DND-41 (cell line): ENCODE measurements at regions not wholly inside any gene's neighbourhood (a gene's known extent, or its start where the extent isn't known, plus 50 kb on each side); places are given as distances from the start of the nearest gene placed in this dataset.

Experiments
- ATAC-seq: fragments of 200-7000 bp; cut with Tn5 transposase; 3 replicates; pipeline ENCODE4 v1.9.1; 2021; ENCODE audit warnings: low read depth; ENCODE audit not compliant: insufficient read depth
- DNase-seq: peaks from one replicate; pipeline ENCODE4 v3.0.0-alpha.2; 2020
- H2AFZ ChIP-seq: 2 replicates; pipeline ENCODE4 v1.6.0; 2012; ENCODE audit warnings: low read depth, low read length
- H3K27ac ChIP-seq: 2 replicates; pipeline ENCODE4 v1.5.1; 2012; ENCODE audit warnings: low read length, inconsistent platforms
- H3K27me3 ChIP-seq: fragments of 200-600 bp; sonication (generic); 2 replicates; pipeline ENCODE4 v1.6.0; 2012; ENCODE audit warnings: low read length, mild to moderate bottlenecking, inconsistent platforms; ENCODE audit not compliant: insufficient read depth, poor library complexity
- H3K36me3 ChIP-seq: 2 replicates; pipeline ENCODE4 v1.5.1; 2012; ENCODE audit warnings: low read length, inconsistent platforms; ENCODE audit not compliant: insufficient read depth
- H3K4me1 ChIP-seq: 2 replicates; pipeline ENCODE4 v1.5.1; 2012; ENCODE audit warnings: mild to moderate bottlenecking, low read length; ENCODE audit not compliant: insufficient read depth
- H3K4me2 ChIP-seq: 2 replicates; pipeline ENCODE4 v1.6.0; 2012; ENCODE audit warnings: mild to moderate bottlenecking, moderate library complexity, low read length, inconsistent platforms; ENCODE audit not compliant: insufficient read depth
- H3K4me3 ChIP-seq, 2 experiments: fragments of 200-600 bp in 1 of 2; shearing (Covaris generic) in 1 of 2; 2 replicates each; pipeline ENCODE4 v1.5.1; 2012 to 2016; ENCODE audit warnings: inconsistent platforms in 2 of 2, low read length in 2 of 2, mild to moderate bottlenecking in 2 of 2, low read depth in 1 of 2, moderate library complexity in 1 of 2
- H3K79me2 ChIP-seq: 2 replicates; pipeline ENCODE4 v1.6.0; 2012; ENCODE audit warnings: low read length, inconsistent platforms; ENCODE audit not compliant: insufficient read depth
- H3K9ac ChIP-seq: 2 replicates; pipeline ENCODE4 v1.6.0; 2012; ENCODE audit warnings: low read depth, mild to moderate bottlenecking, inconsistent platforms, low read length, moderate library complexity
- H3K9me3 ChIP-seq: 2 replicates; pipeline ENCODE4 v1.5.1; 2012; ENCODE audit warnings: low read length, moderate library complexity, mild to moderate bottlenecking, inconsistent platforms; ENCODE audit not compliant: insufficient read depth, severe bottlenecking
- H4K20me1 ChIP-seq: 2 replicates; pipeline ENCODE4 v1.6.0; 2012; ENCODE audit warnings: low read length; ENCODE audit not compliant: insufficient read depth
- EZH2 ChIP-seq: IDR thresholded peaks from 3 replicates; pipeline ENCODE4 v1.6.1; 2012; ENCODE audit warnings: borderline replicate concordance, low read depth, mild to moderate bottlenecking, moderate library complexity, low read length, inconsistent platforms; ENCODE audit not compliant: severe bottlenecking
- TF ChIP-seq, protein P1 (sequence below): IDR thresholded peaks from 2 replicates; pipeline ENCODE4 v1.5.1; 2012; ENCODE audit warnings: borderline replicate concordance, low read length, moderate library complexity, mild to moderate bottlenecking; ENCODE audit not compliant: poor library complexity, severe bottlenecking; ENCODE audit errors: extremely low read depth

GRCh38 chr6:90645634-90646033 is 58.8 kb upstream of the MAP3K7 start:
- Histone ChIP-seq H4K20me1 (no peaks in the 10 kb centered on the region), H3K36me3 (no peaks in the 10 kb centered on the region), H3K9me3 (no peaks in the 10 kb centered on the region), H3K9ac (no peak overlapping the region), H3K79me2 (no peaks in the 10 kb centered on the region), H3K4me1 (peaks cover 32% of the 10 kb centered on the region), H3K4me3 (no peak overlapping the region), H3K27ac (no peak overlapping the region), H3K4me2 (no peak overlapping the region), H2AFZ (no peak overlapping the region), H3K27me3 (no peaks in the 10 kb centered on the region)
- DNase-seq (no peak), ATAC-seq (no peak)
- no peak for TF ChIP-seq EZH2
- TF ChIP-seq, protein P1, sequence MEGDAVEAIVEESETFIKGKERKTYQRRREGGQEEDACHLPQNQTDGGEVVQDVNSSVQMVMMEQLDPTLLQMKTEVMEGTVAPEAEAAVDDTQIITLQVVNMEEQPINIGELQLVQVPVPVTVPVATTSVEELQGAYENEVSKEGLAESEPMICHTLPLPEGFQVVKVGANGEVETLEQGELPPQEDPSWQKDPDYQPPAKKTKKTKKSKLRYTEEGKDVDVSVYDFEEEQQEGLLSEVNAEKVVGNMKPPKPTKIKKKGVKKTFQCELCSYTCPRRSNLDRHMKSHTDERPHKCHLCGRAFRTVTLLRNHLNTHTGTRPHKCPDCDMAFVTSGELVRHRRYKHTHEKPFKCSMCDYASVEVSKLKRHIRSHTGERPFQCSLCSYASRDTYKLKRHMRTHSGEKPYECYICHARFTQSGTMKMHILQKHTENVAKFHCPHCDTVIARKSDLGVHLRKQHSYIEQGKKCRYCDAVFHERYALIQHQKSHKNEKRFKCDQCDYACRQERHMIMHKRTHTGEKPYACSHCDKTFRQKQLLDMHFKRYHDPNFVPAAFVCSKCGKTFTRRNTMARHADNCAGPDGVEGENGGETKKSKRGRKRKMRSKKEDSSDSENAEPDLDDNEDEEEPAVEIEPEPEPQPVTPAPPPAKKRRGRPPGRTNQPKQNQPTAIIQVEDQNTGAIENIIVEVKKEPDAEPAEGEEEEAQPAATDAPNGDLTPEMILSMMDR: no peak

- H3K9ac ChIP-seq: no peak overlapping the region
- peaks cover 21% of the 10 kb centered on the region for H3K4me1 ChIP-seq
- no peaks in the 10 kb centered on the region for H3K9me3 ChIP-seq
- H3K4me3 ChIP-seq: no peak overlapping the region
- peak overlapping the region; percentile 19; the same call in 1 of the 2 replicates for H2AFZ ChIP-seq
- DNase-seq: no peak
- no peak for TF ChIP-seq EZH2
- TF ChIP-seq, protein P1: no peak
- H3K27ac ChIP-seq: 0 out of 2 replicates have a peak overlapping the region, but pooled peaks have one; percentile 18
- H3K27me3 ChIP-seq: no peaks in the 10 kb centered on the region
- no peaks in the 10 kb centered on the region for H3K36me3 ChIP-seq
- ATAC-seq: peak; percentile 25; the same call in 1 of the 3 replicates
- no peaks in the 10 kb centered on the region for H3K79me2 ChIP-seq
- no peak overlapping the region for H3K4me2 ChIP-seq
- no peaks in the 10 kb centered on the region for H4K20me1 ChIP-seq
Measured at GRCh38 chr6:90644492-90644891, 57.6 kb upstream of the MAP3K7 start.

DNA sequence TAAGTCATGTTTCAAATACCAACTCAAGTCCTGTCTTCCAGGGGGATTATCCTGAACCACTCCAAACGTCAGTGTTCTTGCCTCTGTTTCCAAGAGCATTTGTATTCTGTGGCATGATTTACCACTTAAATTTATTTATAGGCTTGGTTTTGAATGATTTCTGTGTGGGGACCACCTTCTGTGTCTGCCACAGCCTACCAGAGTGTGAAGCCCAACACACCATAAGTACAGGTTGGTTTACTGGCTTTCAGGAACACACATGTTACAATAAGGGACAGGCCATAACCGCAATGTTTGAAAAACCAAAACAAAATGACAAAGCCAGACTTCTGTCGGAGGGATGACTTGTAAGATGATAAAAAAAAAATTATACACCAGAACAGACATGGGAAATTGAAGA is 56.5 kb upstream of the MAP3K7 start:
- peak; percentile 41 for DNase-seq
- Histone ChIP-seq H3K27ac (no peak overlapping the region), H3K4me2 (no peak overlapping the region), H3K9me3 (no peaks in the 10 kb centered on the region), H3K4me3 (no peak overlapping the region), H4K20me1 (no peaks in the 10 kb centered on the region), H3K27me3 (no peaks in the 10 kb centered on the region), H3K9ac (no peak overlapping the region), H2AFZ (no peak overlapping the region), H3K36me3 (no peaks in the 10 kb centered on the region), H3K79me2 (no peaks in the 10 kb centered on the region), H3K4me1 (peaks cover 19% of the 10 kb centered on the region)
- ATAC-seq: peak; percentile 92
- TF ChIP-seq, protein P1: no peak

- H3K27me3 ChIP-seq: no peaks in the 10 kb centered on the region
- no peaks in the 10 kb centered on the region for H3K4me1 ChIP-seq
- no peak overlapping the region for H3K4me2 ChIP-seq
- no peaks in the 10 kb centered on the region for H4K20me1 ChIP-seq
- H3K27ac ChIP-seq: no peak overlapping the region
- H3K9me3 ChIP-seq: peaks cover 8% of the 10 kb centered on the region
- ATAC-seq (no peak), DNase-seq (no peak)
- H2AFZ ChIP-seq: no peak overlapping the region
- H3K36me3 ChIP-seq: no peaks in the 10 kb centered on the region
- H3K4me3 ChIP-seq: no peak overlapping the region
- TF ChIP-seq, protein P1: no peak
- TF ChIP-seq EZH2: no peak
- no peaks in the 10 kb centered on the region for H3K79me2 ChIP-seq
- H3K9ac ChIP-seq: no peak overlapping the region
Measured at GRCh38 chr6:90637320-90637719, 50.4 kb upstream of the MAP3K7 start.
